B cell (primary cell): ENCODE measurements at regions not wholly inside any gene's neighbourhood (a gene's known extent, or its start where the extent isn't known, plus 50 kb on each side); places are given as distances from the start of the nearest gene placed in this dataset.

Source experiments
- ATAC-seq: fragments of 200-7000 bp; cut with Tn5 transposase; one replicate; pipeline ENCODE4 v1.10.0; 2021; ENCODE audit warnings: low read depth, mild to moderate bottlenecking, moderate number of reproducible peaks, moderate library complexity
- CTCF ChIA-PET: fragments of 350-600 bp; sonication (Branson Sonifier 250); formaldehyde crosslinking; loops from one replicate; lab custom pipeline; 2021; ENCODE audit warnings: antibody characterized with exemption, inconsistent platforms; lab: Charles Lee
- POLR2A ChIA-PET: fragments of 350-600 bp; sonication (Branson Sonifier 250); formaldehyde crosslinking; loops from one replicate; lab custom pipeline; 2021; ENCODE audit warnings: antibody characterized with exemption; lab: Charles Lee
- DNase-seq: peaks from one replicate; pipeline ENCODE4 v3.0.0; 2013
- H2AFZ ChIP-seq: 2 replicates; pipeline ENCODE4 v1.6.1; 2012; ENCODE audit warnings: mild to moderate bottlenecking, low read depth, low read length; ENCODE audit not compliant: insufficient read depth, poor library complexity, severe bottlenecking
- H3K27ac ChIP-seq, 2 donors: 1 replicate in 1 of 2; 2 replicates in 1 of 2; pipeline ENCODE4 v1.5.1; 2012 to 2013; ENCODE audit warnings: low read length in 2 of 2, mild to moderate bottlenecking in 2 of 2, moderate library complexity in 1 of 2
- H3K27me3 ChIP-seq, 4 experiments: fragments of 200-600 bp in 1 of 4; sonication (generic) in 1 of 4; replicated peaks in 1 of 4; 1 replicate in 2 of 4; 2 replicates in 2 of 4; pipeline versions ENCODE4 v1.6.1 to v1.7.0; 2013 to 2016; ENCODE audit warnings: low read length in 3 of 4, mild to moderate bottlenecking in 2 of 4, mixed read lengths in 1 of 4, moderate library complexity in 1 of 4; ENCODE audit not compliant: insufficient read depth in 4 of 4, control insufficient read depth in 3 of 4; ENCODE audit errors: control extremely low read depth in 1 of 4
- H3K36me3 ChIP-seq, 2 experiments: replicated peaks in 1 of 2; 1 replicate in 1 of 2; 2 replicates in 1 of 2; pipeline versions ENCODE4 v1.6.1 to v1.7.1; 2013; ENCODE audit warnings: low read length in 1 of 2; ENCODE audit not compliant: insufficient read depth in 2 of 2, control insufficient read depth in 1 of 2; ENCODE audit errors: control extremely low read depth in 1 of 2, extremely low read depth in 1 of 2
- H3K4me1 ChIP-seq, 2 donors: fragments of 200-600 bp in 1 of 2; sonication (generic) in 1 of 2; 1 replicate in 1 of 2; 2 replicates in 1 of 2; pipeline versions ENCODE4 v1.5.1 to v1.6.1; 2013 to 2017; ENCODE audit warnings: low read length in 2 of 2; ENCODE audit not compliant: control insufficient read depth in 2 of 2, insufficient read depth in 2 of 2
- H3K4me2 ChIP-seq: replicated peaks from 2 replicates; pipeline ENCODE3; 2012; ENCODE audit warnings: mild to moderate bottlenecking, low read depth, low read length; ENCODE audit not compliant: poor library complexity, severe bottlenecking
- H3K4me3 ChIP-seq, 5 experiments: fragments of 200-600 bp in 1 of 5; sonication (generic) in 1 of 5; 1 replicate in 3 of 5; 2 replicates in 2 of 5; pipeline versions ENCODE4 v1.5.1 to v1.7.0; 2011 to 2016; ENCODE audit warnings: low read length in 4 of 5, mild to moderate bottlenecking in 4 of 5, low read depth in 2 of 5, control low read depth in 1 of 5, moderate library complexity in 1 of 5; ENCODE audit not compliant: insufficient read depth in 1 of 5; ENCODE audit errors: control extremely low read depth in 1 of 5, extremely low read depth in 1 of 5
- H3K79me2 ChIP-seq: fragments of 200-600 bp; sonication (generic); one replicate; pipeline ENCODE4 v1.6.0; 2016; ENCODE audit warnings: low read length; ENCODE audit not compliant: control insufficient read depth, insufficient read depth
- H3K9ac ChIP-seq: fragments of 200-600 bp; sonication (generic); 2 replicates; pipeline ENCODE4 v1.6.1; 2017; ENCODE audit warnings: mild to moderate bottlenecking, low read length, moderate library complexity
- H3K9me3 ChIP-seq, 3 donors: one replicate each; pipeline versions ENCODE4 v1.6.1 to v1.7.1; 2013; ENCODE audit warnings: low read length in 2 of 3; ENCODE audit not compliant: control insufficient read depth in 2 of 3, insufficient read depth in 1 of 3; ENCODE audit errors: control extremely low read depth in 1 of 3
- H4K20me1 ChIP-seq: 2 replicates; pipeline ENCODE4 v1.6.0; 2012; ENCODE audit warnings: mild to moderate bottlenecking, low read length; ENCODE audit not compliant: insufficient read depth, control insufficient read depth, poor library complexity, severe bottlenecking
- H3K27ac Mint-ChIP-seq: one replicate; pipeline ENCODE4 v1.8.0; 2021; ENCODE audit warnings: mixed read lengths
- H3K27me3 Mint-ChIP-seq: one replicate; pipeline ENCODE4 v1.8.0; 2021; ENCODE audit warnings: mixed read lengths
- H3K4me1 Mint-ChIP-seq: one replicate; pipeline ENCODE4 v1.8.0; 2021; ENCODE audit warnings: mixed read lengths
- H3K4me3 Mint-ChIP-seq: one replicate; pipeline ENCODE4 v1.8.0; 2021; ENCODE audit warnings: mixed read lengths
- H3K9me3 Mint-ChIP-seq: one replicate; pipeline ENCODE4 v1.8.0; 2022; ENCODE audit warnings: mixed read lengths; ENCODE audit not compliant: insufficient read depth
- CTCF ChIP-seq: fragments of 200-600 bp; IDR thresholded peaks from one replicate; pipeline ENCODE4 v1.8.0; 2022; ENCODE audit warnings: antibody characterized with exemption, mild to moderate bottlenecking
- EZH2 ChIP-seq: IDR thresholded peaks from 2 replicates; pipeline ENCODE4 v1.6.1; 2012; ENCODE audit warnings: borderline replicate concordance, low read depth, mild to moderate bottlenecking, moderate library complexity, low read length; ENCODE audit not compliant: insufficient read depth, poor library complexity, severe bottlenecking
- WGBS: methylation state at CpG from one replicate; pipeline ENCODE4 v1.1.5; 2013; ENCODE audit warnings: missing lambda C conversion rate; ENCODE audit not compliant: insufficient coverage; 5-methylcytosine and 5-hydroxymethylcytosine counted together
- intact Hi-C: fragments of 100-400 bp; cut with micrococcal nuclease; formaldehyde crosslinking; loops from one replicate; pipeline ENCODE4 v1.10.0; 2022

DNA sequence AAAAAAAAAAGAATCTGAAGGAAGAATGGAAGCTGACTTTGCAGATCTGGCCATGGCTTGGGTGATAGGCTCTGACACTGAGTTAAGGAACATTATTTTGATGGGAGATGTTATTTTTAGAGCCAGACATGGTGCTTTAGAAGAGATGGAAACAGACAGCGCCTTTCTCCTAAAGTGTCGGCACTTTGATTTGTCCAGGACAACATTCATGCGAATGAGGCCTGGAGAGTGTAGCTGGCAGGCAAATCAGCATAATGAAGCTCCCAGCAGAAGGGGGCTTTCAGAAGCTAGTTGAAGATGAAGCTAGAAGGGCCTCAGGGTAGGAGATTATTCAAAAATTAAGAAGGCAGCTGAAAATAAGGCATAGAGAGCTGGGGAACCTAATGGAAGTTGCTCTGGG is 397.7 kb downstream of the RWDD3 start:
- H3K4me3 Mint-ChIP-seq: no peak overlapping the region
- no peak overlapping the region for H3K27ac Mint-ChIP-seq
- H3K4me1 ChIP-seq: no peaks in the 10 kb centered on the region
- no peaks in the 10 kb centered on the region for H3K9me3 Mint-ChIP-seq
- H3K27me3 Mint-ChIP-seq: no peaks in the 10 kb centered on the region
- TF ChIP-seq CTCF (no peak), EZH2 (no peak)
- no peak overlapping the region for H3K4me2 ChIP-seq
- no peaks in the 10 kb centered on the region for H3K4me1 Mint-ChIP-seq
- DNase-seq: no peak
- H3K9me3 ChIP-seq: peaks cover 0 to 3% (median 0%) of the 10 kb centered on the region in 3 donors
- H3K9ac ChIP-seq: no peak overlapping the region
- no peaks in the 10 kb centered on the region for H3K36me3 ChIP-seq
- 100% methylated on average over 3 of the region's 3 CpGs for WGBS
- ChIA-PET POLR2A (no interaction called here), CTCF (no interaction called here)
- intact Hi-C loops: no loop called here
- no peaks in the 10 kb centered on the region for H4K20me1 ChIP-seq
- no peak overlapping the region for H3K27ac ChIP-seq
- no peaks in the 10 kb centered on the region for H3K27me3 ChIP-seq
- no peak for ATAC-seq
- no peak overlapping the region for H3K4me3 ChIP-seq
- no peaks in the 10 kb centered on the region for H3K79me2 ChIP-seq
- H2AFZ ChIP-seq: no peak overlapping the region

DNA sequence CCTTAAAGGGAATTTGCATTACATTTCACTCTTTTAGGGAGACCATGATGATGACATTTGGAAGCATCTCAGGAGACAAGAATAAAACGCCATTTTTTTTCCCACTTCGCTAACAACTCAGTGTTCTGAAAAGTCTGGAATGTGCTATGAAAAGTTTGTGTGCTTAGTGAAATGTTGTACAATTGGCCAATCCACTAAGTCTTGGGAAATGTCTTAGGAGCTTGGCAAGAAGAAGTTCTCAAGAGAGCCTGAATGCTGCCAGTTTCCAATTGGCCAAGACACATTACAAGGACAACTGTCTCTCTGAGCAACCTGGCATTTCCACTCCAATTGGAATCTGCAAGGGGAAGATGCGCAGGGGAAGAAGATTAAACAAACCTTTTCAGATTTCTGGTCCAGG is 401.8 kb downstream of the RWDD3 start:
- no peaks in the 10 kb centered on the region for H4K20me1 ChIP-seq
- H3K27me3 Mint-ChIP-seq: no peaks in the 10 kb centered on the region
- H3K9me3 Mint-ChIP-seq: peaks cover 3% of the 10 kb centered on the region
- no peak overlapping the region for H3K4me3 ChIP-seq
- ChIA-PET CTCF (no interaction called here), POLR2A (no interaction called here)
- H3K4me1 Mint-ChIP-seq: no peaks in the 10 kb centered on the region
- H2AFZ ChIP-seq: no peak overlapping the region
- no peak for TF ChIP-seq CTCF
- no peak for TF ChIP-seq EZH2
- H3K4me3 Mint-ChIP-seq: no peak overlapping the region
- H3K79me2 ChIP-seq: no peaks in the 10 kb centered on the region
- H3K9ac ChIP-seq: no peak overlapping the region
- no peak overlapping the region for H3K4me2 ChIP-seq
- peaks cover 0 to 3% (median 0%) of the 10 kb centered on the region in 3 donors for H3K9me3 ChIP-seq
- no peaks in the 10 kb centered on the region for H3K27me3 ChIP-seq
- ATAC-seq (no peak), DNase-seq (no peak)
- no peak overlapping the region for H3K27ac Mint-ChIP-seq
- no peaks in the 10 kb centered on the region for H3K36me3 ChIP-seq
- WGBS: 86% methylated on average over 1 of the region's 3 CpGs
- intact Hi-C loops: no loop called here
- H3K27ac ChIP-seq: no peak overlapping the region
- no peaks in the 10 kb centered on the region for H3K4me1 ChIP-seq
